ENCODE measurements at regions not wholly inside any gene's neighbourhood (a gene's known extent, or its start where the extent isn't known, plus 50 kb on each side); places are given as distances from the start of the nearest gene placed in this dataset.

GRCh38 chr7:85516675-85517074, 329.8 kb upstream of the SEMA3D start:
- Histone ChIP-seq H3K4me2 (ENCODE audit: low read depth, low read length, poor library complexity, severe bottlenecking) (no peak overlapping the region), H3K79me2 (ENCODE audit: insufficient read depth, low read length) (no peaks in the 10 kb centered on the region)

DNA sequence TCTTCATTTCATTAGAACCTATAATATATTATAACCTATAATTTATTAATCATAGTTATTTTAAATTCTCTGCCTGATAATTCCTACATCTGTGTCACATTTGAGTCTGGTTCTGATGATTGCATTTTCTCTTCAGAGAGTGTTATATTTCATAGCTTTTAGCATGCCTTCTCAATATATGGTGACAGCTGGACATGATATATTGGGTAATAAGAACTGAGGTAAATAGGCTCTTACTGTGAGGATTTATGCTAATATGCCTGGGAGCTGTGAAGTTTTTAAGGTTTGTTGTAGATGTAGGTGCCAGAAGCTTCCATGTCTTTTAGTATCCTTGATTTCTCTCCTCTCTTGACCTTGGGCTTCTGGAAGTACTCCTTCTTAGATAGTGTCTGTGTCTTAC, 325.9 kb upstream of the SEMA3D start:
- H3K4me2 ChIP-seq (ENCODE audit: low read depth, low read length, poor library complexity, severe bottlenecking), result no peak overlapping the region
- H3K9me2 ChIP-seq (replicated peaks; ENCODE audit: insufficient read depth, low read length), result no peaks in the 10 kb centered on the region
- no peak for TF ChIP-seq EZH2phosphoT487 (conservative IDR thresholded peaks at IDR 0.05; ENCODE audit: low read length)
- TF ChIP-seq, protein P1, sequence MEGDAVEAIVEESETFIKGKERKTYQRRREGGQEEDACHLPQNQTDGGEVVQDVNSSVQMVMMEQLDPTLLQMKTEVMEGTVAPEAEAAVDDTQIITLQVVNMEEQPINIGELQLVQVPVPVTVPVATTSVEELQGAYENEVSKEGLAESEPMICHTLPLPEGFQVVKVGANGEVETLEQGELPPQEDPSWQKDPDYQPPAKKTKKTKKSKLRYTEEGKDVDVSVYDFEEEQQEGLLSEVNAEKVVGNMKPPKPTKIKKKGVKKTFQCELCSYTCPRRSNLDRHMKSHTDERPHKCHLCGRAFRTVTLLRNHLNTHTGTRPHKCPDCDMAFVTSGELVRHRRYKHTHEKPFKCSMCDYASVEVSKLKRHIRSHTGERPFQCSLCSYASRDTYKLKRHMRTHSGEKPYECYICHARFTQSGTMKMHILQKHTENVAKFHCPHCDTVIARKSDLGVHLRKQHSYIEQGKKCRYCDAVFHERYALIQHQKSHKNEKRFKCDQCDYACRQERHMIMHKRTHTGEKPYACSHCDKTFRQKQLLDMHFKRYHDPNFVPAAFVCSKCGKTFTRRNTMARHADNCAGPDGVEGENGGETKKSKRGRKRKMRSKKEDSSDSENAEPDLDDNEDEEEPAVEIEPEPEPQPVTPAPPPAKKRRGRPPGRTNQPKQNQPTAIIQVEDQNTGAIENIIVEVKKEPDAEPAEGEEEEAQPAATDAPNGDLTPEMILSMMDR (IDR thresholded peaks at IDR 0.05; ENCODE audit: insufficient read depth, low read length, poor library complexity, severe bottlenecking), result no peak
- no peaks in the 10 kb centered on the region for H3K9me3 ChIP-seq (ENCODE audit: insufficient read depth, low read length)
- H3F3A ChIP-seq (ENCODE audit: insufficient read depth), result no peaks in the 10 kb centered on the region
- no peak overlapping the region for H2AFZ ChIP-seq (ENCODE audit: low read depth, low read length, severe bottlenecking)
- no peak overlapping the region for H3K9ac ChIP-seq (ENCODE audit: low read length)
- no peaks in the 10 kb centered on the region for H3K79me2 ChIP-seq (ENCODE audit: insufficient read depth, low read length)
- no peaks in the 10 kb centered on the region for H3K27me3 ChIP-seq (ENCODE audit: low read length)
- no peaks in the 10 kb centered on the region for H3K36me3 ChIP-seq (ENCODE audit: low read length)
- no peak overlapping the region for H3K27ac ChIP-seq (ENCODE audit: low read depth, low read length)
- H3K4me3 ChIP-seq (ENCODE audit: insufficient read depth, low read length, poor library complexity, severe bottlenecking), result no peak overlapping the region
- H4K20me1 ChIP-seq (ENCODE audit: low read depth, low read length), result no peaks in the 10 kb centered on the region; the same call in 1 of the 2 replicates

More at GRCh38 chr7:85516675-85517074, 329.8 kb upstream of the SEMA3D start:
- Histone ChIP-seq H3K9ac (ENCODE audit: low read length) (no peak overlapping the region), H3K27ac (ENCODE audit: low read depth, low read length) (no peak overlapping the region), H3K9me3 (ENCODE audit: insufficient read depth, low read length) (no peaks in the 10 kb centered on the region), H3K36me3 (ENCODE audit: low read length) (no peaks in the 10 kb centered on the region), H4K20me1 (ENCODE audit: low read depth, low read length) (no peaks in the 10 kb centered on the region; the same call in 1 of the 2 replicates), H3K27me3 (ENCODE audit: low read length) (no peaks in the 10 kb centered on the region), H3K4me3 (ENCODE audit: insufficient read depth, low read length, poor library complexity, severe bottlenecking) (no peak overlapping the region), H2AFZ (ENCODE audit: low read depth, low read length, severe bottlenecking) (no peak overlapping the region), H3F3A (ENCODE audit: insufficient read depth) (no peaks in the 10 kb centered on the region), H3K9me2 (replicated peaks; ENCODE audit: insufficient read depth, low read length) (no peaks in the 10 kb centered on the region)
- TF ChIP-seq, protein P1 (IDR thresholded peaks at IDR 0.05; ENCODE audit: insufficient read depth, low read length, poor library complexity, severe bottlenecking), result no peak
- TF ChIP-seq EZH2phosphoT487 (conservative IDR thresholded peaks at IDR 0.05; ENCODE audit: low read length), result no peak

- no peak overlapping the region for H3K9ac ChIP-seq (ENCODE audit: low read length)
- H3F3A ChIP-seq (ENCODE audit: insufficient read depth), result no peaks in the 10 kb centered on the region
- no peak overlapping the region for H2AFZ ChIP-seq (ENCODE audit: low read depth, low read length, severe bottlenecking)
- H3K27ac ChIP-seq (ENCODE audit: low read depth, low read length), result no peak overlapping the region
- no peak for TF ChIP-seq EZH2phosphoT487 (conservative IDR thresholded peaks at IDR 0.05; ENCODE audit: low read length)
- TF ChIP-seq, protein P1 (IDR thresholded peaks at IDR 0.05; ENCODE audit: insufficient read depth, low read length, poor library complexity, severe bottlenecking), result no peak
- H3K36me3 ChIP-seq (ENCODE audit: low read length), result no peaks in the 10 kb centered on the region
- no peaks in the 10 kb centered on the region for H4K20me1 ChIP-seq (ENCODE audit: low read depth, low read length)
- H3K79me2 ChIP-seq (ENCODE audit: insufficient read depth, low read length), result no peaks in the 10 kb centered on the region
- H3K4me2 ChIP-seq (ENCODE audit: low read depth, low read length, poor library complexity, severe bottlenecking), result no peak overlapping the region
- H3K4me3 ChIP-seq (ENCODE audit: insufficient read depth, low read length, poor library complexity, severe bottlenecking), result no peak overlapping the region
- H3K27me3 ChIP-seq (ENCODE audit: low read length), result no peaks in the 10 kb centered on the region
- H3K9me3 ChIP-seq (ENCODE audit: insufficient read depth, low read length), result no peaks in the 10 kb centered on the region
- H3K9me2 ChIP-seq (replicated peaks; ENCODE audit: insufficient read depth, low read length), result no peaks in the 10 kb centered on the region
These were observed 323.4 kb upstream of the SEMA3D start for GRCh38 chr7:85510287-85510686.

Measured in SU-DHL-6 (cell line).